ENCODE measurements at regions not wholly inside any gene's neighbourhood (a gene's known extent, or its start where the extent isn't known, plus 50 kb on each side); places are given as distances from the start of the nearest gene placed in this dataset.

GRCh38 chr1:79847700-79848099 is 841.2 kb upstream of the ADGRL4 start:
- TF ChIP-seq CTCF (IDR thresholded peaks at IDR 0.05; ENCODE audit: low read depth, low read length, missing input control): no peak
- no peak for TF ChIP-seq TAF1 (conservative IDR thresholded peaks at IDR 0.05)
- no peak for TF ChIP-seq YY1 (IDR thresholded peaks at IDR 0.05)
- TF ChIP-seq, protein P1, sequence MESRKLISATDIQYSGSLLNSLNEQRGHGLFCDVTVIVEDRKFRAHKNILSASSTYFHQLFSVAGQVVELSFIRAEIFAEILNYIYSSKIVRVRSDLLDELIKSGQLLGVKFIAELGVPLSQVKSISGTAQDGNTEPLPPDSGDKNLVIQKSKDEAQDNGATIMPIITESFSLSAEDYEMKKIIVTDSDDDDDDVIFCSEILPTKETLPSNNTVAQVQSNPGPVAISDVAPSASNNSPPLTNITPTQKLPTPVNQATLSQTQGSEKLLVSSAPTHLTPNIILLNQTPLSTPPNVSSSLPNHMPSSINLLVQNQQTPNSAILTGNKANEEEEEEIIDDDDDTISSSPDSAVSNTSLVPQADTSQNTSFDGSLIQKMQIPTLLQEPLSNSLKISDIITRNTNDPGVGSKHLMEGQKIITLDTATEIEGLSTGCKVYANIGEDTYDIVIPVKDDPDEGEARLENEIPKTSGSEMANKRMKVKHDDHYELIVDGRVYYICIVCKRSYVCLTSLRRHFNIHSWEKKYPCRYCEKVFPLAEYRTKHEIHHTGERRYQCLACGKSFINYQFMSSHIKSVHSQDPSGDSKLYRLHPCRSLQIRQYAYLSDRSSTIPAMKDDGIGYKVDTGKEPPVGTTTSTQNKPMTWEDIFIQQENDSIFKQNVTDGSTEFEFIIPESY (IDR thresholded peaks at IDR 0.05): no peak
- TF ChIP-seq EGR1 (IDR thresholded peaks at IDR 0.05; ENCODE audit: low read depth in 2 of 2): no peak
- no peak for TF ChIP-seq REST (IDR thresholded peaks at IDR 0.05)
- TF ChIP-seq SP1 (IDR thresholded peaks at IDR 0.05): no peak
- TF ChIP-seq GABPA (IDR thresholded peaks at IDR 0.05 in 1 of 2, conservative IDR thresholded peaks at IDR 0.05 in 1 of 2): no peak
- no peak for TF ChIP-seq MAX (IDR thresholded peaks at IDR 0.05)
- TF ChIP-seq ATF3 (IDR thresholded peaks at IDR 0.05): no peak
- no peak for TF ChIP-seq FOXA2 (IDR thresholded peaks at IDR 0.05)
- TF ChIP-seq RAD21 (IDR thresholded peaks at IDR 0.05): no peak
- TF ChIP-seq JUND (IDR thresholded peaks at IDR 0.05): no peak

Measured in liver (tissue), 3 donors.